Stimulated activated naive CD8-positive, alpha-beta T cell treated with anti-CD3 and anti-CD28 coated beads, Interleukin-15, Interleukin-2, amounts not matched to agents 100 U/mL and 50 U/mL, for 24 hours (primary cell): ENCODE measurements at regions not wholly inside any gene's neighbourhood (a gene's known extent, or its start where the extent isn't known, plus 50 kb on each side); places are given as distances from the start of the nearest gene placed in this dataset.
A peak's percentile ranks its signal among the peaks of the same experiment; 100 is the strongest.

Experiments
- ATAC-seq: fragments of 150-1000 bp; cut with Tn5 transposase; one replicate; pipeline ENCODE4 v1.10.0; 2021
- DNase-seq: peaks from one replicate; pipeline ENCODE4 v3.0.0; 2021

DNA sequence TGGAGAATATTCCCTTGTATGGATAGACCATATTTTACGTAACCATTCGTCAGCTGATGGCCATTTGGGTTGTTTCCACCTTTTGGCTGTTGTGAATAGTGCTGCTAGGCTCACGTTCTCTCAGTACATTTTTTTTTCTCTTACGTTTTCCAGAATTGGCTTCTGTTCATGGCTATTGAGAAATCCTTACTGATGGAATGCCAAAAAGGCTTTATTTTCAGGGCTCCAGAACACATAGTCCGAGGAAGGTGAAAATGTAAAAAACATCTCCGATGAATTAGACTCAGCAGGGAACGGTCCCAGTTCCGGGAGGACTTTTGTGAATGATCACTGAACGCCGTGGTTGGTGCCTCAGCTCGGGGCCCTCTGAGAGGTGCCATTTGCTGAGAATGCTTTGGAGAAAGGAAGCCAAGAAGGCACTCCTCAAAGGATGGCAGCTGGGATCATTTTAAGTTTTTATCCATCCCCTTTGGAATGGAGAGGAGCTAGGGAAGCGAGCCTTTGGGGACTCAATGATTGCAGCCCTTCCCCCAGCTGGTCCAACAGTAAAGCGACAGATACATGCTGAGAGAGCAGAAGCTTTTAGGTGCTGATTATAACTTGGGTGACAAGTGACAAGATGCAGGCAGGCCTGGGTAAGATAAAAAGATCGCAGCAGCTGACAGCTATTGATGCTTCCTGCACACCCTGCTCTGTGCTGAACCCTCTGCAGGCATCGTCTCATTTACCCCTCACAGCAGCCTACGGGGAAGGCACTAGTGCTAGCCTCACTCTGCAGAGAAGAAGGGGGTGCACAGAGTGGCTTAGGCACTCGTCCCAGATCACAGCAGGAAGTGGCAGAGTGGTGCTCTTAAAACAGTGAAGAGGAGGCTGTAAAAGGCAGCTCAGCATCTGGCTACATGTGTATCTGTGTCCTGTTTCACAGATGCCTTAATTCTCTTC lies 133.4 kb upstream of the KCNG1 start:
- no peak for DNase-seq
- peak; percentile 36 for ATAC-seq

DNA sequence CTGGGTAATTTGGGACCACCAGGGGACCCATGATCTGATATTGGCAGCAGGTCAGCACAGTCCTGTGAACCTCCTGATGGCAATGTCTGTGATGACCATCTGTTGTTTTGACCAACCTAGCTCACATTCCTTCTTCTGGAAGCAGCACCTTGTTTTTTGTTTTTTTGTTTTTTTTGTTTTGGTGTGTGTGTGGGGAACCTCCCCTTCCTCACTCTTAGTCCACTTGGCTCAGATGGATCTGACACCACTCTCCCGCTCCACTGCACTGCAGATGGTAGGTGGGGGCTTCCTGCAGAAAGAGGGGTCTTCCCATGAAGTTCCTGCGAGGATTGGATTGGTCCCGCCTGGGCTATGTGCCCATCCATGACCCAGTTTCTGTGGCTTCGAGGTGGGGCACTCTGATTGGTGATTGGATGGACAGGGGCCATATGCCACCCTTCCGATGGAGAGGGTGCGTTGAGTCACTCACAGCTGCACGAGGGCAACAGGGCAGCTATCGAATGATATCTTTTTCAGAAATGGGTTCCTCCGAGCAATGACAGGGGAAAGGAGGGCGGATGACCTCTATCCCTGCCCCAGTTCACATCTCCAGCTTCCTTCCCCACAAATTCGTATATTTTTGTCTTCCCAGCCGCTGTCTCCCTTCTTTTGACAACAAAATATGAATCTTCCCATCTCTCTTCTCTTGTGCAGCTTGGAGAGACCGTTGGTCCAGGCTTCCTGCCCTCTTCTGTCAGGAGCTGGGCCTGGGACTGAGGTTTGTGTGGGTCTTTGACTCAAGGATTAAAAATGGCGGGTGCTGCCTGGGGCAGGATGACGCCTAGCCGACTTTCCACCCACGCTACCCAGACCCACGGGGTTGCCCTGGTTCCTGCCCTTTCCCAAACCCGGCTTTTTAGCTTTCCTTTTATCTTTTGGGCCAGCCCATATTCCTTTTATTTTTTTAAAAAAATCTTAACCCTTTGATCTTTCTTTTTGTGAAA lies 132.1 kb upstream of the KCNG1 start:
- DNase-seq: no peak

DNA sequence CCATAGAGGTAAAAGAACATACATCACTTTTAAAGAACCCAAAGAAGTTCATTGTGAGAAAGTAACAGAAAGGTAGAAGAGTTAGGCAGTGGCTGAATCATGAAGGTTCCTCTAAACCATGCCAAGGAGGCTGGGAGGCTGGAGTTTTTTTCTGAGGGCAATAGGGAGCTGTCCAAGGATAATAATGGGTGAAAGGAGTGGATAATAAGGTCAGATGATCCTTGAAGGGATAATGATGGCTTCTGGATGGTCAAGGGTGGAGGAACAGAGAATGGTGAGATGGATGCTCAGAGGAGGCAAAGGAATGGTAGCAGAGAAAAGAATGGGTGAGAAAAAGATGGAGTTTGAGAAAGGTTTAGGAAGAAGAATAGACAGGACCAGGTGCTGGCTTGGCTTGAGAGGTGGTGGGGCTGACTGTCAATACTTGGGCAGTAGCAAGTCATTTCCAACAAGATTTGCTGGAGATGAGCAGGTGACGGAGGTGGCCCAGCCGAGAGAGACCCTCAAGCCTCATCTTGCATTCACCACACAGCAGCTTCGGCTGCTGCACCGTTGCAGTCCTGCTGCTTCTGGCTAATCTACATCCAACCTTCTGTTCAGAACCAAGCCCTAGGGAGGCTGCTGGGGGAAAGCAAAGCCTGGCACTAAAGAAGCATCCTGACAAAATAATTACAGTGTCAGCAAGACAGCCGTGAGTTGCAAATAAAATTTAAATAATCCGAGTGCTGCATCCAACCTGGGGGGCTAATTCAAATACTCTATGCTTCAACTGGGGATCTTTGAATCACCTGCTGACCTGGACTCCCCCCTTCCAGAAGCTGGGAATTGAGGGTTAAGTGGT lies 131.2 kb upstream of the KCNG1 start:
- no peak for ATAC-seq

More for the DNA sequence above, 132.1 kb upstream of the KCNG1 start:
- ATAC-seq: no peak

DNA sequence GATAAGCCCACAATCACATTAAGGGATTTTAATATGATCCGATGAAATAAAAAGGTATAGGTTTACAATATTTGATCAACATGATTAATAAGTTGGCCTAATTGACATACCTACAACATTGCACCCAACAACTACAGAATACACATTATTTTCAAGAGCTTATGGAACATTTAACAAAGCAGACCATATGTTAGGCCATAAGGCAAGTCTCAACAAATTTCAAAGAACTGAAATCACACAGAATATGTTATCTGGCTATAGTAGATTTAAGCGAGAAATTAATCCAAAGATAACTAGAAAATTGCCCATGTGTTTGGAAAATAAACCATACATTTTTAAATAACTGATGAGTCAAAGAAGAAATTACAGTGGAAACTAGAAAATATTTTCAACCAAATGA lies 126.0 kb upstream of the KCNG1 start:
- ATAC-seq (no peak), DNase-seq (no peak)

More for the DNA sequence above, 131.2 kb upstream of the KCNG1 start:
- DNase-seq: no peak

DNA sequence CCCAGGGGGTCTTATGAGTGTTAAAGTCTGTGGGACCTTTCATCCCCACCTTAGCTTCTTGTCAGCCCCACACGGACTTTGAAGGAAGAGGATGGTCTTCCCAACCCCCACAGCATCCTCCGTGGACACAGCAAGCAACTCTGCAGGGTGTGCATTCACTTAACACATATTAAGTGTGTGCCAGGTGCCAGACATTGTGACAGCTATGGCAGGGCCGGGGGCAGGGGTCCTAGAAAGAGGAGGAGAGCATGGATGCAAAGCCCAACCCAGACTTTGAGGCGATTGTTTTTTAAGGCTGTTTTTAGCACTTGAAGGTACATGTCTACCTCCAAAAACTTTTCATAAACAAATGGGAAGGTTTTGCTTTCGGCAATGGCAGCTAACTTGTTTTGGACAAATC lies 121.6 kb upstream of the KCNG1 start:
- ATAC-seq: no peak
- no peak for DNase-seq

DNA sequence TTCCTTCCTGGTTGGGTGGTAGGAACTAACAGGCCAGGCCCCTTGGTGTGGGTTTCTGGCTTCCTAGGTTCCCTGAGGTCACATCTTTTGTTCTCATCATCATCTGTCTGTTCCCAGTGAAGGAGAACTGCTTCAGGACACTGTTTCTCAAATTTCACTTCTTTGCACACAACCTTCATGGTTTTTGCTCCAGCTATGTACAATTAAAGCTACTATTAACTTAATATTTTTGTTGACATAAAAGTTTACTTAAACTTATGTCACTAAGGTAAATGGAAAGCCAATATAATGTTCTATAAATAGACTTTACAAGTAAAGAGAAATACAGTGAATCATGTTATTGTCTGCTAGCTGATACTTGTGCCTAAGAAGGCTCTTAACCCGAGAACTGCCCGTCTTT lies 120.7 kb upstream of the KCNG1 start:
- DNase-seq (no peak), ATAC-seq (no peak)

DNA sequence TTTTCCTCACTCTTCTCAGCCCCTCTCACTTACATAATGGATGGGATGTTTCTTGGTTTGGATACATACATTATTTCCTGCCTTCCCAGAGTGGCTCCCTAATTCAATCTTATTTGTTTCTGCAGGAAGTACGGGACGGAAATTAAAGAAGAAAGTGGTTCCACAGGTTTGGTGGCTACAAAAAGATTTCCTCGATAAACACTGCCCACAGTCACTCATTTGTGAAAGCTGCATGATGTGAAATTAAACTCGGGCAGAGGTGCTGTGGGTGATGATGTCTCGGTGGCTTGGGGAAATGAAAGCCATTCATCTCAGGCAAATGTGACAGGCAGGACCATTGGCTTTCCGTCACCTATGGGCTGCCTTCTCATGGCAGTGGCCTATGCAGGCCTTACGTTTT lies 119.5 kb upstream of the KCNG1 start:
- DNase-seq (no peak), ATAC-seq (no peak)

DNA sequence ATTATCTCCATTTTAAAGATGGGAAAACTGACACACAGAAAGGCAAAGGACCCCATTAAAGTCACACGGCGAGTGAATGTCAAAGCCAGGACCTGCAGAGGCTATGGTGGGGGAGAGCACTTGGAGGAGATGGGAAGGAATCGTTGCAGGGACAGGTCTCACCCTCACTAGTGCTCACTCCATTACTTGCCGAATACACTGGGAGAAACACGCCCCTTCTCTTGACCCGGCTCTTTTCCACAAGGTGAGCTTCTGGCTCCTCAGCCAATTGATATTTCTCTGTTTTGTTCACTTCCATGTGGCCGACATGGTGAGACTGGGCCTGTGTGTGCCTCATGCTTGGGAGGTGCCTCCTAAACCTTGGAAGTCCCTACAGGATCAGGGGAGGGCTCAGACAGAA lies 117.8 kb upstream of the KCNG1 start:
- ATAC-seq: no peak
- no peak for DNase-seq

DNA sequence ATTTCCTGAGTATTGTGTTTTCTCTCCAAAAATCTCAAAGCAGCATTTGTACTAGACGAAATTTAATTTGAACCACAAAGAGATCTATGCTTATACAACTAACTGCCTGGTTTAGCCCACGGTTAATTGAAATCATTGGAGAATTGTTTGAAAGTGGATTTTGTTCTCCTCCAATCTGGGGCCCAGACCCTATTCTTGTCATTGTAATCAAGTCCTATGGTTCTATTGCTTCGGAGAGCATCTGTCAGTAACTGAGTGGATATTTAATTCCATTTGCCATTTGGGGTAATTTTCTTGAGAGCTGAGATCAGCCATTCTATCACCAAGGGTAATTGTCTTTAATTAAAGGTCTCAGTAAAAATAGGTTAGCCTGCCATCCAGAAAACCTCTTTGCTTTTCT lies 117.0 kb upstream of the KCNG1 start:
- ATAC-seq (no peak), DNase-seq (no peak)

DNA sequence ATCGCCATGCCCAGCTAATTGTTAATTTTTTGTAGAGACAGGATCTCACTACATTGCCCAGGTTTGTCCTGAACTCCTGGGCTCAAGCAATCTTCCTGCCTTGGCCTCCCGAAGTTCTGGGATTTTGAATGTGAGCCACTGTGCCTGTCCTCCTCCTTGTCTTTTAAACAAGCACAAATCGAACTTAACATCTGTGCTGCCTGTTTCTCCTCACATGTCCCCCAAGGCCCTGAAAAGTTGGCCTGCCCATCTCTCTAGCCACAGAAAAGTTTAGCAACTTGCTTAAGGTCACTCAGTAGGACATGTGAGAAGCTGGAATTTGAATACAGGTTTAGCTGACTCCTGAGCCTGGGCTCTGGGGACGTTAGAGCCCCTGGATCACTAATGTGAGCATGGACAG lies 115.7 kb upstream of the KCNG1 start:
- DNase-seq: no peak
- no peak for ATAC-seq

DNA sequence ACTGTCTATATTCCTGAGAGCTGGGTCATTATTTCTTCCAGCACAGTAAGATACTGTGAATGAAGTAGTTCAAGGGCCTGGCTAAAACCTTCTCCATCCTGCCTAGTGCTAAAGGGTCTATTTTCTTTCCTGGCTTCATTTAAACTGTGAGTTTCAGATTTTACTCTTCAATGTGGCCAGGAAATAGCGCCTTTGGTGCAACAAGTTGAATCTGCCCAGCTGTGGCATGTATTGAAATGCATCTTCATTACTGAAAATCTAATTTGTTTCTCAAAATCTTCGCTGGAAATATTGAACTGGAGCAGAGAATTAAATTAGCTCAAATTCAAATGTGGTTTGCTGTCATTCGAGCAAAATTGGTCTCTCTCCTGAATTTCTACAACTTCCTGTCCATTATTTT lies 114.6 kb upstream of the KCNG1 start:
- no peak for ATAC-seq
- no peak for DNase-seq

DNA sequence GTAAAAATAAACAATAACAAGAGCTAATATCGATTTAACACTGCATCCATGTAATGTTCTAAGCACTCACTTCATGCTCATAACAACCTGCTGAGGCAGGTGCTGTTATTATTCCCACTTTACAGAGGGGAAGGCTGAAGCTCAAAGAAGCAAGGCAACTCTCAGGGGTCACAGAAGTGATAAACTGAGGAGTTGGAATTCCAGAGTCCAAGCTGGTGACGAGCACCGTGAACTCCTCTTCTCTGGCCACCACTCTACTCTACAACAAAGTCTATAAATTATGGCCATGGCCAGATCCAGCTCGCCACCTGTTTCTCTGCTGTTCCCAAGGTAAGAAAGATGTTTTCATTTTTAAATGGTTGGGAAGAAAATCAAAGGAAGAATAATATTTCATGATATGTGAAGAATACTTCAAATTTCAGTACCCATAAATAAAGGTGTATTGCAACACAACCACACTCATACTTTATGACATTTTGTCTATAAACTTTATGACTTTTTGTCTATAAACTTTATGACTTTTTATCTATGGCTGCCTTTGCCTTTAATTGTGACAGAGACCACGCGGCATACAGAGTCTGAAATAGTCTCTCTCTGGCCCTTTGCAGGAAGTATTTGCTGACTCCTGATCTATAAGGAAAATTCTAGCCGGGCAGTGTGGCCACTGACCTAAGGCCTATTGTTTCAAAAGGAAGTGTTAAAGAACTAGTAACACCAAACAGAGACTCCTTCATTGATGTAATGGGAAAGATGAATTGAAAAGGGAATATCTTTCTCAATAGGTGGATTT lies 113.2 kb upstream of the KCNG1 start:
- no peak for DNase-seq
- ATAC-seq: no peak

DNA sequence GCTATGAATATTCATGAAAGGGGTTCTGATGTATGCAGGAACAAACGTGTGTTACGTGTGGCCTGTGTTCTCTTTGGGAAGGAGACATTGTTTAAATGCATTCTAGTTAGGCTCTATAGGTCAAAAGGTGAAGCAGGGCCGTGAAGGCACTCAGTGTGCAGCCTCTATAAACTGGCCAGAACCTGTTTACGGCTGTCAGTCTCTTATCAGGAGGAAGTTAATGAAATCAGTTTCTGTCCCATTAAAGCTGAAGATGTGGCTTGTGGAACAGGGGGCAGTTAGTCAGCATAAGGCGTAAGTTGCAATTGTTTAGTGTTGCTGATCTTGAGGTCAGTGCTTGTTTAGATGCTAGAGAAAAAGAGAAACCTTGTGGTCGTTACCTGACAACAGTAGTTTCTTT lies 111.5 kb upstream of the KCNG1 start:
- DNase-seq (no peak), ATAC-seq (no peak)

DNA sequence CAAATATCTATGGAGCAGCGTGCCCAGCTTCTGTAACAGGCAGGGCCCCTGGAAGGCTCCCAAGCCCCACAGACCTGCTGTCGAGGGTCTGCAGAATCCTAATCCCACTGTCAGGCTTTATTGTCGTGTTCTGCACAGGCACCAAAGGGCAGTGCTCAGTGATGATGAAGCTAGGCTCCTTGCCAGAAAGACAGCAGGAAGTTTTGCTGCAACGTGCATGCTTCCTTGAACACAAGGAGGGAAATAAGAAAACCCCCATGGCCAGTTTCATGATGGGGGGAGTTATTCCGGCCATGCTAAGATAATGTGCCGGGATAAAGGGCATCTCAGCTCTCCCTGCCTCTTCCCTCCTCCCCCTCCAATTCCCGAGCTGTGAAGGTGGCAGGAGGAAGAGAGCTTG lies 109.4 kb upstream of the KCNG1 start:
- ATAC-seq: no peak
- no peak for DNase-seq

DNA sequence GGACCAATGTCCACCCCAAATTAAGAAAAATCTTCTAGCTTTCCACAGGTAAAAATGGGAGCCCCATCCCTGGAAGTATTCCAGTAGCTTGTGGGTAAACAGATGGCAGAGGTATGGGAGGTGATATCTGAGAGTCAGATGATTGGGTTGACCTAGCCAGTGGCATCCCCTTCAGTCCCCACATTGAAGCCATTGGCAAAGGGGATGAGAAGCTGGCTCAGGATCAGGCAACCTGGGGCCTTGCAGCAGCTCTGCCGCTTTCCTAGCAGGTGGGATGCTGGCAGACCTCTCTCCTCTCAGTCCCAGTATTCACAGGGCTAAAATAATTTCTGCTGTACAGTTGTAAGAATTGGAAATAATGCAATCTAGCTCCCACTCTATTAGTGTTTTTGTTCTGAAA lies 108.9 kb upstream of the KCNG1 start:
- DNase-seq (no peak), ATAC-seq (no peak)

DNA sequence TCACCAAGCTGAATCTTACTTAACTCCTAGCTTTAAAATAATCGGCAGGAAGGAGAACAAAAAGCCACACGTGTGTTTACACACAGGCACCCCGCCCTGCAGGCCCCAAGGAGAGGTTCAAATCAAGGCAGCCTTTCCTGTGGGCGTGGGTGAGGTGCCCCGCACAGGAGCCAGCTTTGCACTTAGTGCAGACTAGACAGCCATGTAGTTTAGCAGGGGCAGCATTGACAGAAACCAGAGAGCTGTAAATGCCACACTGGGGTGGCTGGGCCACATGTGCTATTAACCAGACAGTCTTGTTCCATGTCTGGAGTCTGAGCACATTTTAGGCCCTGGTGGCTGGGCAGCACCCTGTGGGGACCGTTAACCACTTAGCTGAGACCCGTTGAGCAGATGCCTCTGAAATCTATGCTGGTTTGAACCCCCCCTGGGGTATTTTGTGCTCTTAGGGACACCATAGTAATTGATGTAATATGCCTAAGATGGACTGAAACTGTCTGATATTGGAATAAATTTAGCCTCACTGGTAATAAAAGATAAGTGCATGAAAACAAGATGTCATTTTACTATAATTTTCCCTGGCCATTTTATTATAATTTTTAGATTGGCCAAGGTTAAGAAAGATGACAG lies 106.4 kb upstream of the KCNG1 start:
- ATAC-seq (peak; percentile 26), DNase-seq (peak; percentile 12)

DNA sequence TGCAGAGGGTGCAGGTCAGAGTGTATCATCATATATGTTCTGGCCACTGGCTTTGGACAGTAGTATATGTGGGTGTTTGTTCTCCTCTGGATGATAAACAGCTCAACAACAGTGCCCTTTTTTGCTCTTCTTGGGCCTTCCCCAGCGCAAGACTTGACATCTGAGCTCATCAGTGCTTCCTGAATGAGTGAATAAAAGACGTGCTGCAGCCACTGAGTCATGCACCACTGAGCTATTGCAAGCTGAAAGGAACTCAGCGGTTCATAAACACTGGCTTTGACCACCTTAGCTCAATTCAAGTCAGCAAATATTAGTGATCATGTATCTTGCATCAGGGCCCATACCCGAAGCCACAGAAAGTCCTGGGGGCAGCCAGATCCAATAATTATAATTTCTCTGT lies 105.3 kb upstream of the KCNG1 start:
- ATAC-seq (peak; percentile 81), DNase-seq (peak; percentile 25)

DNA sequence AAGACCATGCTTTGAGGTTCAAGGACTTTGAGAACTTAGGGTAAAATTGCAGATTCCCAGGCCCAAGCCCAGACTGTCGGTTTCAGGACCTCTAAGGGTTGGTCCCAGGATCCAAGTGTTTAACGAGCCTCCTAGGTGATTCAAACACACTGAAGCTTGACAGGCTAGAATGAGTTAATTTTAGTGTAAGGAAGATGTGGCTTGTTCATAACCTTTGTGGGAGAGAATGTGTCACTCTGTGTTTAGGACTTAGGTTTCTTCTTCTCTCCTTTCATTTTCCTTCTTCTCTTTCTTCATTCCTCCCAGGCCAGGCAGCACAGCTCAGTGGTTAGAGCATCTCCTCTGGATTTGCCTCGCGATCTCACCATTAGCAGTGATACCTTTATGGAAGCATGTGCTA lies 104.8 kb upstream of the KCNG1 start:
- ATAC-seq (peak; percentile 41), DNase-seq (no peak)

DNA sequence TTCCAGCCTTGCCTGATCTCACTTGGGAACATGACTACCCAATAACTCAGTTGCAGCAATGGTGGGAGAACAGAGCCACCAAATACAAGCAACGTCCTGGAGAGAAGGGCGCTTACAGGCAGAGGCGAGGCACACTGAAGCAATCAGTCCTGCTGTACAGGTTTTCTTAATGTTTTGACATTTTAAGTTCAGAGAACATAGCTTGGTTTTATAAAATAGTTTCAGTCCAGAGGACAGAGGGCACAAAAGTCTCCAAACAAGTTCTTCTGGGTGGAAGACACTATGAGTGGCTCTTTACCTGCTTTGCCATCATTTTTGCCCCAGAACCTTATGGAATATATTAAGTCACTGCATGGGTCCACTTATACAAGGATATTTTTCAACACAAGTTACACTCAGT lies 103.4 kb upstream of the KCNG1 start:
- no peak for DNase-seq
- ATAC-seq: no peak

DNA sequence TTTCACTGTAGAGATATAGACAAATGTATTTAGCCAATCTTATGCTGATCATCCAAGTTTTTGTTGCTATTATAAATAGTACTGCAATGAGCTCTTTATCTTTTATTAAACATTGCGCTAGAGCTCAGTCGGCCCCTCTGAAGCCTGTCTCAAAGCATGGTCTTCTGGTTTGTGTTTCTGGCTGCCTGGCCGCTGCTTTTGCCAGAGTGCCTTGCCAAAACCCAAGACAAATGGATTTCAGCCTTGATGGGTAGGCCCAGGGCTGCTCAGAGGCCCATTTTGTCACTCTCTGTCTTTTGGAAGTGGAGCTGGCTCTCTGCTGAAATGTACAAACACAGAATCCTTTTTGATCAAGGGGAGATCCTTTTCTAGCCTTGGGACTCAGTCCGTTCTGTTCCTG lies 102.9 kb upstream of the KCNG1 start:
- DNase-seq (no peak), ATAC-seq (no peak)

DNA sequence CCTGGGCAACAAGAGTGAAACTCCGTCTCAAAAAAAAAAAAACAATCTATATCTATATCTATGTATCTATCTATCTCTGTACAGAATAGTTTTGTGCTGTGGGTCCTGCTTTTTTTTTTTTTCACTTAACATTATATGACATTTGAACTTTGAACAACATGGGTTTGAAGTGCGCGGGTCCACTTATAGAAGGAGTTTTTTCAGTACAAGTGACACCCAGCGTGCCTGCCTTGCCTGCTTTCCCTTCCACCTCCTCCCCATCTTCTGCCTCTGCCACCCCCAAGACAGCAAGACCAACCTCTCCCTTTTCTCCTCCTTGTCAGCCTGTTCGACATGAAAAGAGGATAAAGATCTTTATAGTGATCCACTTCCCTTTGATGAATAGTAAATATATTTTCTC lies 102.2 kb upstream of the KCNG1 start:
- no peak for DNase-seq
- ATAC-seq: no peak
